Epithelial cell of prostate (primary cell): ENCODE measurements at regions not wholly inside any gene's neighbourhood (a gene's known extent, or its start where the extent isn't known, plus 50 kb on each side); places are given as distances from the start of the nearest gene placed in this dataset.
A peak's percentile ranks its signal among the peaks of the same experiment; 100 is the strongest.
"Not testable (repeated sequence)": the region's sequence is repeated elsewhere in the genome, so short reads cannot be mapped to it uniquely, and the experiment has no call there.

ENCODE experiments used
- DNase-seq: peaks from one replicate; pipeline ENCODE4 v3.0.0-alpha.2; 2011; ENCODE audit warnings: low read depth, low spot score
- H3K27ac ChIP-seq: fragments of 450-650 bp; 2 replicates; pipeline ENCODE4 v1.5.1; 2017; ENCODE audit warnings: mild to moderate bottlenecking

DNA sequence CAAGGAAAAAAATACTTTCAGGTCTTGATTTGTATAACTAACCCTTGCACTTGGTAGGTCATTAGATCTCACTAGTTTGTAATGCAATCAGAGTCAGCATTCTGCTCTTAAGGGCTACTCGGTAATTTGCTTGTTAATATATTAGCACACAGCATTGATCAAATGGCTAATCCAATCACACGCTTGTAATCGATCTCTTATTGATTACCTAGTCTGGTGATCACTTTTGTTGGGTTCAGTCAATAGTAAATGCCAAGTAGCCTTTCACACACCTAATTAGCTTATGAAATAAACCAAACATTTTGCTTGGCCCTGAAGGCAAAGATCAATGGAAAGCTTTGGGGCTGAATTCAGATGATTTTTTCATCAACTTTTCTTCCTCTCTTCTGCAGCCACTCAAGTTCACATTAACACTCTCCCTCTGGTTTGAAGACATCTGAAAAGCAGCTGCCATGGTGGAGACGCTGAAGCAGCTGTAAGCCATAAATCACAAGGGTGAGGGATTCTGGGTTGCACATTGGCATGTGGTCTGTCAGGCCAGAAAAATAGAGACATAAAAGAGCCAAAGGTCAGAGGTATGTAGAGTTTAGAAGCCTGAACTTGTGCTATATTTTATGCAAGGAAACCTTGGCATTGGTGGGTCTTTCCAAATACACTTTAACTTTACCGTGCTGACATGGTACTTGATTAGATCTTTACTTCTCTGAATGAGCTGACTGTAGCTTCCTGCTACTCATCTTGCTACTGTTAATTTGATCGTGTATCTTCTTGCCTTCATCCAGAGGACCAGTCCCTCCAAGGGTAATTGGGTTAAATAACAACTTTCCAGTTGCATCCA lies 234.4 kb downstream of the SIM1 start:
- DNase-seq = no peak
- peak overlapping the region; percentile 58 for H3K27ac ChIP-seq

DNA sequence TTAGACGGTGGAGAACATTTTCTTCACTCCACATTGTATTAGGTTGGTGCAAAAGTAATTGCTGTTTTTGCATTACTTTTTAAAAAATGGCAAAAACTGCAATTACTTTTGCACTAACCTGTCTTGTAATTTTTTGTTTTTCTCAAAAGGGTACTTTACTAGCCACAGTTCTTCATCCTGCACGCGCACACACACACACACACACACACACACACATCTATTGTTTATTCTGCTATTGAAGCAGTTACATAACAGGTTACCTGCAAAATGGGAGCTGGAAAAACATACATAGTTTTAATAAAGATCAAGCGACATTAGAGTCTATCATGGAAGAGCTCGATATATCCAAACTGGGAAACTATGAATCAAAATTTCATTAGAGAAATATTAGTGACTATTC lies 235.2 kb downstream of the SIM1 start:
- H3K27ac ChIP-seq = peak overlapping the region; percentile 61
- no peak for DNase-seq

GRCh38 chr6:100228834-100229441 lies 234.9 kb upstream of the MCHR2 start:
- H3K27ac ChIP-seq = peak overlapping the region; percentile 61
- DNase-seq = no peak

DNA sequence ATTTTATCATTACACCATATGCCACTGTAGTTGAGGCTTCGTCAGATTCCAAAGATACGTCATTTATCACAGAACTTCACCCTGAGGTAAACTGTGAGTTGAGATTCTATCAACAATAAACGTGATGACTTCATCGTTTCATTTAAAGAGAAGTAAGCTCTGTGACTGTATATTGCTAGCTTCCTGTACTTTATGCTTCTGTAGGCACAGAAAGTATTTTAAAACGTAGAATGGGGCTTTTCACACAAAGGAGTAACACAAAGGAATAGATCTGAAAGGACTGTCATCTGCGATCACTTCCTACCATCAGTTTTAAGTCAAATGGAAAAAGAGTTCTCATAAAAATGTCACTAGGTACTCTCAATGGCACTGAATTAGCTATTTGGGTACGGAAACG lies 234.4 kb upstream of the MCHR2 start:
- no peak for DNase-seq
- peak overlapping the region; percentile 61 for H3K27ac ChIP-seq

- no peak overlapping the region for H3K27ac ChIP-seq
- DNase-seq = no peak
Measured at GRCh38 chr6:100226811-100227210, 232.8 kb upstream of the MCHR2 start.

DNA sequence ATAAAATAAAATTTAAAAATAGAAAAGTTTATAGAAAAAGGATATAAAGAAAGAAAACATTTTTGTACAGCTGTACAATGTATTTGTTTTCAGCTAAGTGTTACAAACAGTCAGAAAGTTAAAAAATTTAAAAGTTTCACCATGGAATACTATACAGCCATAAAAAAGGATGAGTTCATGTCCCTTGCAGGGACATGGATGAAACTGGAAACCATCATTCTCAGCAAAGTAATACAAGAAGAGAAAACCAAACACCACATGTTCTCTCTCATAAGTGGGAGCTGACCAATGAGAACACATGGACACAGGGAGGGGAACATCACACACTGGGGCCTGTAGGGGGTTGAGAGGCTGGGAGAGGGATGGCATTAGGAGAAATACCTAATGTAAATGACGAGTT lies 229.9 kb upstream of the MCHR2 start:
- DNase-seq, H3K27ac ChIP-seq: not testable (repeated sequence)

DNA sequence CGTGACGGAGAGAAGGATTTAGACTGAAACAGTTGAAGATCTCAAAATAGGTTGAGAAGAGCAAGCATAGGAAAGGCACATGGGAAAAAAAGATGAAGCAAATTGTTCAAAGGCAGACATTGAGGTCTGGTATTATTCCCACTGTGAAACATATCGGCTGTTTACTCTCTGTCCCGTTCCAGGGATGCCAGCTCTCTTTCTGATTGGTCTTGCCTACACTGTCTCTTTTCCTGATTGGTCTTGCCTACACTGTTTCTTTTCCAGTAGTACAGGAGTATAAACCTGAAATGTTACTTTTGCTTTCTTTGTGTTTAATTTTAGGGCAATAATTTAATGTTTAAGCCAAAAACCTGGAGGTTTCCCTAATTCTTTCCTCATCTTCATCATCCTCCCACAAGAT lies 226.5 kb upstream of the MCHR2 start:
- no peak overlapping the region for H3K27ac ChIP-seq
- no peak for DNase-seq

DNA sequence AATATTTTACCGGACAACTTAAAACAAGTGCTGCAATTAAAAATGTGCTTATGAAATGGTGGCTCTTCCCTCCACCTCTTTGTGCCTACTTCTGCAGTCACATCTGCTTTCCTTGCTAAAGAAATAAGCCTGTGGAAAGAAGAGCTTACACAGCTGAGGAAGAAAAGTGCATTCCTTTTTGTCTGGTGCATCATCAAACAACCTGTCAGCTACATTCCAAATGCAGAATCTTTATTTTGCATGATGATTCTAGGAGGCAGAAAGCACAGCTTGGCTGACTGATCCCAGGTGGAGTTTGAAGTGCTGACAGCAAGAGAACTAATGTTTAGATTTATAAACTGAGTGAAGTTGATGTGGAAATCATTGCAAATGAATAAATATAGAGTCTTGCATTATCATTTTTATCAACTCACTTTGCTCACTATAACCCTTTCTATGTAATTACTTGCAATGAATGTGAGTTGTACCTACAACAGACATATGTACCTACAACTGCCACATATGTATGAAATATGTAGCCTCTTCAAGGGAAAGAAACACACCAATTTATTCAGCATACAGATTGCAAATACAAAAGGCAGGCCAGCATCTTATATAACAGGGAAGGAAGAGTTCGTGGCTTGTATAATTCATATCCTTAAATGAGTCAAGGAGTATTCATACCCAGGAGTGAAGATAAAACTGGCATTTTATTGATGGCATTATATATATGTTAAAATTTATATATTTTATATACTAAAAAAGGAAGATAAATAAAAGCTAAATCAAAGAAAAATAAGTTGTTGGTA lies 223.4 kb upstream of the MCHR2 start:
- no peak for DNase-seq
- no peak overlapping the region for H3K27ac ChIP-seq

GRCh38 chr6:100216760-100217159 lies 222.7 kb upstream of the MCHR2 start:
- DNase-seq = no peak
- H3K27ac ChIP-seq = no peak overlapping the region

DNA sequence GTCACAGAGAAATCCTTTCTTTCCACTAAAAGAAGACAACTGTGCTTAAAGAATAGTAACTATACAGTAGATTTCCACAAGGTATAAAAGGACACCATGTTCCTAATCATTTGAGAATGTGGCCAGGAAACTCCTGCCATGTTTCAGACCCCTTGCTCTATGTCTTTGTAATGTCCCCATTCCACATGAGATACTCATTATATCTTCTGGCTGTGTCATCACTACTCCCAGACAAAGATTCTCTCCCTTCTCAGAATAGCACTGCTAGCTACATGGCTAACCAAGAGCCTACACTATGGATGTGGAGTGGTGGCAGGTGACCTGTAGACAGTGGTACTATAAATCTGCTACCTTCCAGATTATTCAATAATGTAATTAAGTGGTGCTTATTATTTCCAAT lies 218.1 kb upstream of the MCHR2 start:
- H3K27ac ChIP-seq = no peak overlapping the region
- DNase-seq = no peak

- no peak overlapping the region for H3K27ac ChIP-seq
- no peak for DNase-seq
Measured at GRCh38 chr6:100210137-100211117, 216.4 kb upstream of the MCHR2 start.

- DNase-seq = no peak
- H3K27ac ChIP-seq = no peak overlapping the region
Measured at GRCh38 chr6:100209323-100210136, 215.5 kb upstream of the MCHR2 start.

GRCh38 chr6:100203400-100203799 lies 209.4 kb upstream of the MCHR2 start:
- H3K27ac ChIP-seq = peak overlapping the region; percentile 90

DNA sequence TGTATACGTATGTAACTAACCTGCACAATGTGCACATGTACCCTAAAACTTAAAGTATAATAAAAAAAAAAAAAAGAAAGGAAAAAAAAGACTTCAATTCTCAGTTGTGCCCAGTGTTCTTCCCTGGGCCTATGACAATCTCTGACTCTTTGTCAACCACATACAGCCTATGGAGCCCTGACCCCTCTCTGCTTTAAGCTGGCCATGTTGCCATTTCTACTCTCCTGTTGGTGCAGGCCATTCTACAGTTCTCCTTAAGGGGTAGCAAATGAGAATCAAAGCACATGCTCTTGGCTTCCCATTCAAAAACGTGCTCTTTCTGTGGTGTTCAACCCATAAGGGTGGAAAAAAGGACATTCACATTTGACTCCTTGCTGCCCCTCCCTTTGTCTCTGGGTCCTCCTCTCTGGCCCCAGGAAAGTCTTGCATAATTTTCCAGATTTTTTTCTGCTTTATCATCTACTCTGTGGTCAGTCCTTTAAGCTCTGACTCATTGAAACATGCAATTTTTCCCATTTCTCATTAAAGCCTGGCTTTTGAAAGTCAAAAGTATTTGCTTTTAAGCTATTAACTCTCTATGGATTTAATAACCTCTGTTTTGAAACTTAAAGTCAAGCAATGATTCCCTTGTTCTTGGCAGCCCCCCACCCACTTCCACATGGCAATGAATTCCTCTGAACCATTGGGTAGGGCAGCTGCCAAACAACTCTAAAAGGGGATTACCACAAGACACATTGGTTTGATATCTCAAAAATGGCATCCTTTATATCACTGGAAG lies 208.6 kb upstream of the MCHR2 start:
- DNase-seq = peak; percentile 22
- peak overlapping the region; percentile 90 for H3K27ac ChIP-seq

More at GRCh38 chr6:100203400-100203799, 209.4 kb upstream of the MCHR2 start:
- DNase-seq = peak; percentile 80

- DNase-seq, H3K27ac ChIP-seq: not testable (repeated sequence)
Measured at GRCh38 chr6:100196214-100196982, 202.4 kb upstream of the MCHR2 start.

GRCh38 chr6:100195244-100195643 lies 201.2 kb upstream of the MCHR2 start:
- H3K27ac ChIP-seq = not testable (repeated sequence)

DNA sequence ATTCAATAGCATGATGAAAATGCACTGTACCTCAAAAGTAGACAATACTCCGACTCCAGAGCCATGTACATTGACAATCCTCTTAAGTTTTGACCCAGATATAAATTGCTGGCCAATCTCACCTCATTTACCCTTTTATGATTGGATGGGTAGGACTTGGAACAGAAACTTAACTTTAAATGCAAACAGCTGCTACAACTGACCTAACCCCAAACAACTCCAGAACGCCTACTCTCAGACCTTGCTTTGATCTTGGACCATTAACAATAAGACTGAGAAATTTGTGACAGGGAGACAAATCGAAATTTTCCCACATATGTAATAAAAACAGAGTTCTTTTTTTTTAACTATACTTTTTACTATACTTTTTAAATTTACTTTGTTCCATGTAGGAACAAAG lies 200.5 kb upstream of the MCHR2 start:
- H3K27ac ChIP-seq = no peak overlapping the region
- DNase-seq = no peak

More at GRCh38 chr6:100195244-100195643, 201.2 kb upstream of the MCHR2 start:
- not testable (repeated sequence) for DNase-seq
